GM12874 (cell line): ENCODE measurements at regions not wholly inside any gene's neighbourhood (a gene's known extent, or its start where the extent isn't known, plus 50 kb on each side); places are given as distances from the start of the nearest gene placed in this dataset.

Experiments
- CTCF ChIP-seq: IDR thresholded peaks from 2 replicates; pipeline ENCODE4 v1.5.1; 2011; ENCODE audit warnings: low read depth, mild to moderate bottlenecking, control low read depth, low read length, moderate library complexity; ENCODE audit not compliant: insufficient read depth

- no peak for TF ChIP-seq CTCF
These were observed 488.9 kb downstream of the ISL1 start for GRCh38 chr5:51872144-51872543.

- no peak for TF ChIP-seq CTCF
These were observed 498.7 kb downstream of the ISL1 start for GRCh38 chr5:51881901-51882300.

GRCh38 chr5:51882647-51883046, 499.4 kb downstream of the ISL1 start:
- no peak for TF ChIP-seq CTCF

GRCh38 chr5:51889703-51890102, 506.5 kb downstream of the ISL1 start:
- no peak for TF ChIP-seq CTCF

- TF ChIP-seq CTCF = no peak
These were observed 507.3 kb downstream of the ISL1 start for GRCh38 chr5:51890435-51891116.

GRCh38 chr5:51892680-51893079, 509.4 kb downstream of the ISL1 start:
- TF ChIP-seq CTCF = no peak

- TF ChIP-seq CTCF = no peak
These were observed 512.6 kb downstream of the ISL1 start for GRCh38 chr5:51895834-51896233.

GRCh38 chr5:51902512-51902911, 519.3 kb downstream of the ISL1 start:
- TF ChIP-seq CTCF = no peak
